T-helper 2 cell treated with Interferon-gamma antibody and Interleukin-4, amounts not matched to agents 100 ng/mL and 5 ng/mL, for 36 hours (primary cell): ENCODE measurements at regions not wholly inside any gene's neighbourhood (a gene's known extent, or its start where the extent isn't known, plus 50 kb on each side); places are given as distances from the start of the nearest gene placed in this dataset.
"Not testable (repeated sequence)": the region's sequence is repeated elsewhere in the genome, so short reads cannot be mapped to it uniquely, and the experiment has no call there.

Source experiments
- intact Hi-C: fragments of 100-400 bp; cut with micrococcal nuclease; formaldehyde crosslinking; loops from one replicate; pipeline ENCODE4 v1.15.1; 2023

DNA sequence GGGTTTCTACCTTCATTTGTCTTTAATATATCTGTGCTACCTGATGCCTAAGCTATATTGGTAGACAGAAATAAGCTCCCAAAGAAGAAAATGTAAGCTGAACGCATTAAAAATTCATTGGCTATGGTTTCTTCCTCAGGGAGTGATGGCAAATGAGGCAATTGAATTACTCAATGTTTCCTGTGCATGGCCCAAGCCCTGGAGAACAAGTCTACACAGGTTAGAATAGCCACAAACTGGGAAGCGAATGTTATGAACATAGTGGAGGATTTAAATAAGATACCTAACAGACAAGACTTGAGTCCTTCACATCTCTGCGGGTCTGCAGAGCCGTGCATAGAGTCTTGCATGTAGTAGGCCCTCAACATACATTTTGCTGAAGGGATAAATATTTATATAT is 350.3 kb downstream of the RWDD3 start:
- intact Hi-C loops: no loop called here

DNA sequence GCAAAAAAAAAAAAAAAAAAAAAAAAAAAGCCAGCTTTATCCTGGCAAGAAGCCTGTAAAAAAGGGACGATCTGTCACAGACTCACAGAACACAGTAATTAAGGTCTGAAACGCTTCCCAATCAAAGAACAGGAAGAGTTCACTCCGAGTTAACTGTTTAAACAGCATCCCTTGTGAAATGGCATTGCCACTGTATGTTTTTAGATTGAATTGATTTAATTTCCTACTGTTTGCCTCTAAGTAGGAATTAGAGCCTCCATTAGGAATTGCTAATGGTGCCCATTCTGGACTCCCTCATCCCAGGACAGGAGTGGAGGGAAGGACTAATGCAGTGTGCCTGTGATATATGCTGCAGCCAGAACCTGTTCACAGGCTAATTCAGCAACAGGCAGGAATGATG is 370.8 kb downstream of the RWDD3 start:
- intact Hi-C loops: no loop called here

DNA sequence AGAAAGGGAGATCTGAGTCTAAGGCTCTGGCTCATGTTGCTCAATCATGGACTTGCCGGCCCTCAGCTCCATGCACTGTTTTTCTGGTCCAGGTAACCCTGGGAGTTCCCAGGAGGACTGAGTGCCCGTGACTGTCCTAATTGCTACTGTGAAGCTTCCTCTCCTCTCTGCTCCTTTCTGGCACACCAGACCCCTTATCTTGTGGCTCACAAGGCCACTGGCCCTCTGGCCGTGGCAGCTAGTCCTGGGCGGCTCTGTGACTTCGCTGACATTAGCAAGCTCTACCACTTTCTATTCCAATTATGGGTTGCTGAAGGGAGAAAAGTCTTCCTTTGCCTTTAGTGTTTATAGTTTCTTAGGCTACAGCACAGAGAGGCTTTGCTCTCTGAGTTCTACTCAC is 380.2 kb downstream of the RWDD3 start:
- intact Hi-C loops: no loop called here

DNA sequence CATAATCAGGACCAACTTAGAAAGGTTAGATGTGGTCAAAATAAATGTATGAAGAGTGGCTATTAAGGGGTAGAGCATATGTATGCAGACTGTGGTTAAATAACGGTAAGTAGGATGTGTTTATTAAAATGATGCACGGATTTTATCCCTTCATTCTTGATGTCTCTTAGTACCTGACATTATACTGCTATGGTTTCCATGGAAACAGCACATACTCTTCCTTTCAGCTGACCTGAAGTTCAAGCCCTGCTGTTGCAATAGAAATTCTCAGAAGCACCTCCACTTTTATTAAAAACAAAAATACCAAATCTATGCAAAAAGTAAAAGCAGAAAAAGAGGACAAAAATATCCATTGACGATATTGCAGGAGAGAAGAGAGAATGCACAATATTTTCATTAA is 381.4 kb downstream of the RWDD3 start:
- intact Hi-C loops: no loop called here

DNA sequence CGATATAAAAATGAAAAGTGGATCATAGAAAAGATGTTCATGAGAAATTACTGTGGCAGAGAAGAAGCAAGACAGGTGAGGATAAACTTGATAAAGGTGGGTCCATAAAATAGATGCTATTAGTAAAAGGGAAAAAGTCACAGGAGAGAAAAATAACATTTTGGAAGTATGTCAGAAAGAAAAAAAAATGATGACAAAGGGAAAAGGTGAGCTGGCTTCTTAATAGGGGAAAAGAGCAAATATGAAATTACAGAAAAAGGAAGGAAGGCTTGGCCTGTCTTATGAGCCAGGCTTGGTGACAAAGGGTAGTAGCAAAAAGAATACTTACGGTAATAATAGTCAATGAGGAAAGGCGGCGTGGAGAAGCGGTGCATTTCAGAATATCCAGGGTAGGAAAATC is 386.1 kb downstream of the RWDD3 start:
- intact Hi-C loops: no loop called here

DNA sequence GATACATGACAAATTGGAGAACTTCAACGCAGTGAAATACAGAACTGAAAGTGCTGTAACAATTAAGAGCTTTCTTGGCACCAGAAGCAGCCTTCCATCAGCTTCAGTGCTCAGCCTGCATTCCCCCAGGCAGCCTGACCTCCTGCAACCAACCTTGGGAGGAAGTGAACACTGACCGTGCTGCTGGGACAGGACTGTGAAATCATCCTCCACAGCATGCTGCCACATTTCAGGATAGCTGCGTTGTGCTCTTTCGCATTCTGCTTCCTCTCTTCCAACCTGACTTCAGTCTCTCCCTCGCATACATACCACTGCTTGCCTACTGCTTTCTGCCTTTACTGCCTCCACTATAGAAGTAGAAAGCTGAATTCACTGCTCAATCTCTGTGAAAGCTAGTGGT is 388.6 kb downstream of the RWDD3 start:
- intact Hi-C loops: no loop called here

DNA sequence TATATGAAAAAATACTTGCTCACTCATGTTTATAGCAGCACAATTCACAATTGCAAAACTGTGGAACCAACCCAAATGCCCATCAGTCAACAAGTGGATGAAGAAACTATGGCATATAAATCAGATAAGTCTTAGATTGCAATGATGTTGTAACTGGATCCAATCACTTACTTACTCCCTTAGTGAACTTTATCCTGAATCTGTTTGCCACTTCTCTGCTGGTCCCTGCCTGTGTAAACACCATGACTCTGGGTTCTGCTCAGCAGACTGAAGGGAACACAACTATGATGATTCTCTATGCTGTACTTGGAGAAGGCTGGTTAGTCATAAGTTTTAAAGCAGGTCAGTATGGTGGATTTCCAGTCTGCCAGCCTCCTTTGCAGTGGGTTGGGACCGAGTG is 391.2 kb downstream of the RWDD3 start:
- intact Hi-C loops: no loop called here

DNA sequence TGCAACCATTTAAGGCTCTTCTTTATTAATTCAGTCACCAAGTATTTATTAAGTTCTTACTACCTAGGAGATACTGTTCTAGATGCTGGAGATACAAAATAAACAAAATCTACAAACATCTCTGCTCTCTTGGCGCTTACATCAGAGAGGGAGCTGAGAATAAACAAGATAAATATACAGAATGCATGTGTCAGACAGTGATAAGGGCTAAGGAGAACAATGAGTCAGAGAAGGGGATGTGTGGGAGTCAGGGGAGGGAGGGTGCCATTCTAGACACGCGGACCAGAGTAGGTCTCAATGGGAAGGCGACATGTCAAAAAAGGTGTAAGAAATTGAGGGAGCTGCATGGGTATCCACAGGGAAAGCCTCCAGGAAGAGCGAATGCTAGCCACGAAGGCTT is 393.2 kb downstream of the RWDD3 start:
- intact Hi-C loops: no loop called here

DNA sequence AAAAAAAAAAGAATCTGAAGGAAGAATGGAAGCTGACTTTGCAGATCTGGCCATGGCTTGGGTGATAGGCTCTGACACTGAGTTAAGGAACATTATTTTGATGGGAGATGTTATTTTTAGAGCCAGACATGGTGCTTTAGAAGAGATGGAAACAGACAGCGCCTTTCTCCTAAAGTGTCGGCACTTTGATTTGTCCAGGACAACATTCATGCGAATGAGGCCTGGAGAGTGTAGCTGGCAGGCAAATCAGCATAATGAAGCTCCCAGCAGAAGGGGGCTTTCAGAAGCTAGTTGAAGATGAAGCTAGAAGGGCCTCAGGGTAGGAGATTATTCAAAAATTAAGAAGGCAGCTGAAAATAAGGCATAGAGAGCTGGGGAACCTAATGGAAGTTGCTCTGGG is 397.7 kb downstream of the RWDD3 start:
- intact Hi-C loops: no loop called here

DNA sequence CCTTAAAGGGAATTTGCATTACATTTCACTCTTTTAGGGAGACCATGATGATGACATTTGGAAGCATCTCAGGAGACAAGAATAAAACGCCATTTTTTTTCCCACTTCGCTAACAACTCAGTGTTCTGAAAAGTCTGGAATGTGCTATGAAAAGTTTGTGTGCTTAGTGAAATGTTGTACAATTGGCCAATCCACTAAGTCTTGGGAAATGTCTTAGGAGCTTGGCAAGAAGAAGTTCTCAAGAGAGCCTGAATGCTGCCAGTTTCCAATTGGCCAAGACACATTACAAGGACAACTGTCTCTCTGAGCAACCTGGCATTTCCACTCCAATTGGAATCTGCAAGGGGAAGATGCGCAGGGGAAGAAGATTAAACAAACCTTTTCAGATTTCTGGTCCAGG is 401.8 kb downstream of the RWDD3 start:
- intact Hi-C loops: no loop called here

DNA sequence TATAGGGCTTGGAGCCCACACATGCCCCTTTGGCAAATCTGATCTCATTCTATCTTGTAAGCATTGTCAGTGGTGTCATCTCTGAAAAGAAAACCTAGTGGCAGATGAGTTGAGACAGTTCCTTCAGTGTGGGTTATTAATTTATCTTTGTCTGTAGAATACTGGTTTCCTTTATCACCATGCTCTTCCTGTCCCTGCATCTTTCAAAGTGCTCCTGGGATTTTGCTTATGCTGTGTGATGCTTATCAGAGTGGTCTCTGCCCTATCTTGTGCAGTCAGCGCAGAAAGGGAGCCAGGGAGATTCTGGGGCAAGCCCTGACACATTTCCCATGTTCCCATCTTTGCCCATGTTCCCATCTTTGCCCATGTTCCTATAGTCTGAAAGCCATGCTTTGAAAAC is 402.9 kb downstream of the RWDD3 start:
- intact Hi-C loops: no loop called here

DNA sequence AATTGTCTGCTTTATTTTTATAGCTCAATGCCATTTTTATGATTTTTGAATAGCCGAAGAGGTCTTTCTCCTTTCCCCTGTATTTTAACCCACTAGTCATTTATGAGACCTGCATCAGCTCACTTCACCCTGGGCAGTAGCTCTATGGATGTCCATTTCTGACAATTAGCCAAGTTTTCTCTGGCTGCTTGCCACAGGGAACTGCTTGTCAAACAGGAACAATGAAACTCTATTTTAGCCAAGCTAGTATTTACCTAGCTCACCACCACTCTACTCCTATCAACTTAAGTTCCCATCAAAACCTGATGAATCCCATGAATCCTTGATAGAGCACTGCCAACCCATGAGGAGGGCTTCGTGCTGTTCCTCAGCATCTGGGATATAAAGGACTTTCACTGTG is 406.7 kb downstream of the RWDD3 start:
- intact Hi-C loops: no loop called here

DNA sequence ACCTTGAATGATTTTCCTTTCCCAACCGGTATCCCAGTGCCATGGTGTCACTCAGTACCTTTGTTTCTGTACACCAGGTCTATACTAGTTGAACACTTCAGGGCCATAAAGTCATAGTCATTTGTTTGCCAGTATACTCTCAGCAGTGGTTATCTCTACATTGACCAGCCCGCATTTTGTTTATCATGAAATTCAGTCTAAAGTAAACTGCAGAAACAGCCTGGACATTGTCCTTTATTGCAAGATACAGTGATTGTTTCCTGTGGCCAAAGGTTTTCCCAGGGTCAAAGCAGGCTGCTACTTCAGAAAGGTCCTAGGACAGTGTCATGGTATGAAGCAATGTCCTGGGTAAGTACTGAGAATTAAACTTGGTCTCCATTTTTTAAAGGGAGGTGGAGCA is 407.4 kb downstream of the RWDD3 start:
- intact Hi-C loops: no loop called here

DNA sequence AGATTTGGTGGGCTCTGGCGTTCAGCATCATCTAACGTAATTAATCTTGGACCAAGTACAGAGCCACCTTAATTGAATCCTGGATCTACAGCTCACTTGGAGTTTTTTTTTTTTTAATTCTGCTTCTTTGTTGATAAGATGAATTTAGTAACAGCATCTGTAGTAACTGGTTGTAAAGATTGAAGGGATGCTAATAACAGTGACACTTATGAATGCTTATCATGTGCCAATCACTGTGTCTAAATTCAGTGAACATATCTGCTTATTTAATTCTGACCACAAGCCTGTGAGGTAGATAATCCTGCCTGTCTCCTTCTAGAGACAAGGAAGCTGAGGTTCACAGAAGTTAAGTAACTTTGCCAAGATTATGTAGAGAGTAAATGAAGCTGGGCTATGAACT is 408.0 kb downstream of the RWDD3 start:
- intact Hi-C loops: no loop called here

DNA sequence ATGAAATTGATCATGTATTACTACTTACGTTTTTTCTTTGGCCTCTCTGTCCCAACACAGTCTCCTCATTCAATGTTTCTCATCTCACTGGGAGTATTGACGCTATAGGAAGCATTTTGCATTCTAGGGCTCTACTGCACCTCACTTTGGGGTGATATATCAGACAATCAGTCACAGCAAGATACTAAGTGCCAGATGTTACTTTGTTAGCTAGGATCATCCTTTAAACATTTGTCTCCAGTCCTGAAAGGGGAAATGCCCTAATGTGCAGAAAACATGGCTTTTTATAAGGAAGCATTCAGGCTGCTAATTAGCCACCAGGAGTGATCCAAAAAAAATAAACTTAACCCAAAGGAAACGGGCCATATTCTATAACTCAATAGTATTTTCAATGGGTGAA is 409.1 kb downstream of the RWDD3 start:
- intact Hi-C loops: no loop called here

DNA sequence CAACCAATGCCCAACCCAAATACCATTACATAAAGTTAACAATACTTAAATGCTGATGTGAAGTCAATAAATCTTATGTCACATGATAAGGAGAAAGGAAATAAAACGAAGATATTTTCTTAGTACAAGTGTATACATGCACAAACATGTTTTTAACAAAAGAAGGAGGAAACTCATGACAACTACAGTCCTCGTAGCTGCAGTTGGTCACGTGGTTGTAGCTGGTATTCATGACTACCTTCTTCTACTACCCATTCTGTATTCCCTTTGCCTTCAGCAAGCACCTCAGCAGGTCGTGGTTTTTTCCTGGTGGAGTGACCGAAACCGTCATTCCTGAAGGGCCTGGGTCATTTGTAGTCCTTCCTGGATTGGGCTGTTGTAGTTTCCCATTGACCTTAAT is 411.1 kb downstream of the RWDD3 start:
- intact Hi-C loops: not testable (repeated sequence)

DNA sequence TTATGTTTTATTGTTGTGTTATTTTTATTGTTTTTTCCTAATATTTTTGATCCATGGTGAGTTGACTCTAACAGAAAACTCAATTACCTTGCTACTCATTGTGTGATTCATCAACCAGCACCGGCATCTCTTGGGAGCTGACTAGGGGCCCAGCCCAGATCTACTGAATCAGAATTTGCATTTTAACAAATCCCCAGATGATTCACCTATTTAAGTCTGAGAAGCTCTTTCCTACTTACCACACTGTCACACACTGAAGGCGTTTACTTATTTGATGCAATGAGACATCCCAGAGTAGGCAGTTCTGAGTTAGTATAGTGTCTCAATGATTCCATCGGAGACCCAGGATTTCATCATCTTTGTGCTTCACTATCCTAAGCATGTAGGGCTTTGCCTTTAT is 416.6 kb downstream of the RWDD3 start:
- intact Hi-C loops: no loop called here

DNA sequence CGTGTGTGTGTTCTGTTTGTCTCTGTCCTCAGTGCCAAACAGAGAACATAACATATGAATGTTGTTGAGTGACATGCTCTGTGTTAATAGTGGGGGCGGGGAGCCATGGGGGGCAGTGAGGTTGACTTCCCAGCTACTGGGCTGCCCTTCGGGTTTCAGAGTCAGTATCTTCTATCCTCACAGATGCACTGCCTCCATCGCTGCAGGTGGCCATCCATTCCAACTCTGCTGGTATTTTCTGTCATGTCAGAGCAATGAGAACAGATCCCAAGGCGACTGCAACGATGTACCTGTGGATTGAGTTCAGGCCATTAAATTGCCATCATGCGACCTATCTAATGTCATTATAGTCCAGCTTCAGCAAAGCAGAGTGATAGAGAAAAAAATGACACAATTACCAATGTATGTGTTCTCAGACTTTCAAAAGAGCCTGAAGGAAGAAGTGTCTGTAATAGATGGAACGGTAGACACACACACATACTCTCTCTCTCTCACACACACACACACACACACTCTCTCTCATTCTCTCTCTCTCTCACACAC is 418.5 kb downstream of the RWDD3 start:
- intact Hi-C loops: no loop called here

DNA sequence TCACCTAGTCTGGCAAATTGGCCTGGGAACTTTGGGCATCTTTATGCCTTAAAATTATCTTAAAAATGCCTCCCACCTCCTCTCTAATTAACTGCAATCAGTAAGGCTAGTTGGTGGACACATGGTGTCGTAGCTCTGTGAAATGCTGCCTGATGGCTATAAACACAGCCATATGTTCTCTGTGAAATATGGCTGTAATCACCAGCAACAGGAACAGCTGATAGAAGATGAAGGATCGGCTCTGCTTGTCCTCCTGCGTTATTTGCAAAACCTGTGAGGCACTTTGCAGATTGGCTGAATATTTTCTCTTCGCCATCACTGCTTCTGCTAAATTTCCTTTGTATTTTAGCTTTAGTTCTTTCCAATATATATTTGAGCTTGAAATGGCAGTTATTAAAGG is 419.6 kb downstream of the RWDD3 start:
- intact Hi-C loops: no loop called here

DNA sequence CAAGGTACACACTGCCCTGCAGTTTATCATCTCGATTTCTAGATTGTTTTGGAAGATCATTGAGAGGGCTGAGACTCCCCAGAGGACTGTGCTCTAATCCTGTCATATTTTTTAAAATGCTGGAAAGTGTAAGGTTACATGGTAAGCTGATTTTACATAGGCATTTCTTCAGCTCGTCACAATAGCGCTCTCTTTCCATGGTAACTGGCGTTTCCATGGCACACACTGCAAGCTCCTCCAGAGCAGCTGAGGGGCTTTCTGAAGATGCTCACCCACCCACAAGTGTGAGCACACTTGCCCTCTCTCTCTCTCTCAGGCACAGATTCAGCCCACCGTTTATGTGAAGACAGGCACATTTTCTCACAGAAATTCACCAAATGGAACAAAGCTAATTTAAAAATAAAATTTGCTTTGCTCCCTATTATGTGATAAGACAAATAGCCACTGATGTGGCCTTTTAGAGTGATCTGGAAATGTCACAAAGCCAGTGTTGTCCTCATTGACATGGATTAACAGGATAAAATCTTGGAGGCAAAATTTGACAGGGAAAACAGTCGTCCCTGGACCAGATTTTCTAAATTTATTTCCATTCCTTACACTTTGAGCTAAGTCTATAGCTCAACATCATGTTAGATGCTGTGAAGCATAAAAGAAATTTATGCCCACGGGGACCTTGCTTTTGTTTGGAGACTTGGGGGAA is 421.5 kb downstream of the RWDD3 start:
- intact Hi-C loops: no loop called here

DNA sequence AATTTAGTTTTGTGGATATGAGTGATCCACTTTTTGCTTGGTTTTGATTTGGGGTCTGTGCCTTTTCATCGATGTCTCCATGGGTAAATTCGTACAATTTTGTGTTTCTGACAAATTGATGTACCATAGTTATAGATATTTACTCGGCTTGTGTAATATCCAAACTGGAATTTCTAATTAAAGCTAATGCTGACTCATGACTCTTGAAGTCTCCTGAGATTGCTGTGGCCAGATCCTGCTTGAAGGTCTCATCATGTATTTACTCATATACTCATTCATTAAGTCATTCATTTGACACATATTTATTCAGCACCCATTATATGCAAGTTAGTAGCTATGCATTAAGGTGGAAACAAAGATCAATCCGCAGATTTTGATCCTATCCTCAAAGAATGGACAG is 423.2 kb downstream of the RWDD3 start:
- intact Hi-C loops: no loop called here

DNA sequence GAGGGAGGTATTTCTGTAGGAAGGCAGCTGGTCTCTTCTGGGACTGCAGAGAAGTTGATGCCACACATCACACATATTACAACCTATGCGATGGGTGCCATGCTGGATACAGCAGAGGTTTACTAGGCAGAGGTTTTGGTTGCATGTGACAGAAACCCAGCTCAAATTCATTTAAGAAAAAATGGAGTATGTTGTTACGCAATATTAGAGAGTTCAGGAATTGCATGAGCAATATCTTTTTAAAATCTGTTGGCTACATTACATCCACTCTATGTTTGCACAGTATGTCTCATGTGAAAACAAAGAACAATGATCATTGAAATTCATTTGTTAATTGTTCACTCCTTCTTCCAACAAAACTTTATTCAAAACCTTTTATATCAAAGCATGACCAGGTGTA is 425.2 kb downstream of the RWDD3 start:
- intact Hi-C loops: no loop called here

DNA sequence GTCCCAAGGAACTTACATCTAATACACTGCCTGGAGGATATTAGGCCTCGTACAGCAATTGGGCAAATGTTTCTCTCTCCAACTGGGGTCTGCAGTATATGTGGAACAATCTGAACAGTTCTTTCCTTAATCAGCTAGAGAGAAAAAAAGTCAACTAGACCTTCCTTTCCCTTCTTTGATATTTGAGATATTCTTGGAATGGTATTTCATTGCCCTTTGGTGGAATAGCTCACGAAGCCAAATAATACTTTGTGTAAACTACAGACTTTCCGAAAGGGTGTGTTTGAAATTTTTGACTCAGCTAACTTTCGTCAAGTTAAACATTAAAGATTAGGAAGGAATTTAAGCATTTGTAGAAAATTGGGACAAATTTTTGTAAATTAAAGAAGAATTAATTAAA is 425.6 kb downstream of the RWDD3 start:
- intact Hi-C loops: no loop called here

DNA sequence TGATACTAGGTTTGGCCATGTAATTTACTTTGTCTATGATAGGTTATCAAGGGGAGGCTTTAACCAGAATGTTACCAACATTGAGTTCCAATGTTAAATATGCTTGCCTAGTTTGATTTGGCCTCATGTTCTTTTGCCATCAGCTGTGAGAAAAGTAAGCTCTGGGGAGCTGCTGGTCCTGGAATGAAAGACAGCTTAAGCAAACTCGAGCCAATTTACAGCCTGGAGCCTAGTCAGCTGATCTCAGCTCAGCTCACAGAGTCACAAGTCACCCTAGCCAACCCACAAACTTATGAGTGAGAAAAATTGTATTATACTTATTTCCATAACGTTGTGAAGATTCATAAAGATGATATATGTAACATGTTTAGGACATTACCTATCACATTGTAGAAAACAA is 426.7 kb downstream of the RWDD3 start:
- intact Hi-C loops: no loop called here
